AG09309 (cell line): ENCODE measurements at regions not wholly inside any gene's neighbourhood (a gene's known extent, or its start where the extent isn't known, plus 50 kb on each side); places are given as distances from the start of the nearest gene placed in this dataset.

Experiments
- DNase-seq: peaks from one replicate; pipeline ENCODE4 v3.0.0-alpha.2; 2010; ENCODE audit warnings: low read depth
- H3K4me3 ChIP-seq: 2 replicates; pipeline ENCODE4 v1.5.1; 2011; ENCODE audit warnings: mild to moderate bottlenecking, low read depth, low read length, moderate library complexity; ENCODE audit not compliant: control insufficient read depth
- CTCF ChIP-seq: IDR thresholded peaks from 2 replicates; pipeline ENCODE4 v1.5.1; 2011; ENCODE audit warnings: mild to moderate bottlenecking, low read depth, low read length, inconsistent platforms; ENCODE audit not compliant: insufficient read depth, control insufficient read depth; ENCODE audit errors: missing control alignments

GRCh38 chr1:207243442-207244408 is 77.8 kb upstream of the CD55 start:
- H3K4me3 ChIP-seq, result no peak overlapping the region
- DNase-seq, result no peak
- no peak for TF ChIP-seq CTCF

DNA sequence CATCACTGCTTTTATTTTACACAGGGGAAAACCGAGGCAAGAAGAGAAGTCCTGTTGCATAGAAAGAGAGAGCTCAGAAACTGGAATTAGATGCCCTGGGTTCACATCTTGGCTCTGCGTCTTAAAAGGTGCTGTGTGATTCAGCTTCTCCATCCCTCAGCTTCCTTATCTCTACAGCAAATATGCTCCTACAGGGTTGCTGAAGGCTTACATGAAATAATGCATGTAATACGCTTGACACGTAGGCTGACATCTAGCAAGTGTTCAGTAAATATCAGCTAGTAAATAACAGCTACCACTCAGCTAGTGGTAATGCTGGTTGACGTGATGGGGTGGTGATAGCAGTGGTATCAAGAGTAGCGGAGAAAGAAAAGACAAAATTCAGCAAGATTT is 77.1 kb upstream of the CD55 start:
- TF ChIP-seq CTCF, result no peak
- H3K4me3 ChIP-seq, result no peak overlapping the region
- no peak for DNase-seq

DNA sequence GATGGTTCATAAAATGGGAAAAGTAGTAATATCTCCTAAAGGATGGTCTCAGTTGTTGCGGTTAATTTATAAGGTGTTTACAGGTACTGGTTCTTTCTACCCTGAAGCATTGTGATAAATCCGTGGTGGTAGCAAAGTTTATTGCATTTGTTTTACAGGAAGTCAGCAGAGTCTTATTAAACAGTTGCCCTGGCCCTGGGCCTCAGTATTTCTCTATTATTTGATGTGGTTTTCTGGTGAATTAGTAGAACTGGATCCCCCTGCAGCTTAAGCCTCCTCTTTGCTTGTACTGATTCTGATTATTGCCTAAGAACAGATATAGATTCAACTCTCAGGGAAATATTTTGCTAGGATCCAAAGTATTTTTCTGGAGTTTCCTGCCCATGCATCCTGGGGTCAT is 76.4 kb upstream of the CD55 start:
- no peak overlapping the region for H3K4me3 ChIP-seq
- no peak for DNase-seq
- no peak for TF ChIP-seq CTCF

- TF ChIP-seq CTCF, result no peak
- no peak overlapping the region for H3K4me3 ChIP-seq
- no peak for DNase-seq
Measured at GRCh38 chr1:207248544-207249198, 72.8 kb upstream of the CD55 start.

GRCh38 chr1:207250431-207250830 is 71.0 kb upstream of the CD55 start:
- H3K4me3 ChIP-seq, result no peak overlapping the region
- no peak for DNase-seq
- TF ChIP-seq CTCF, result no peak

DNA sequence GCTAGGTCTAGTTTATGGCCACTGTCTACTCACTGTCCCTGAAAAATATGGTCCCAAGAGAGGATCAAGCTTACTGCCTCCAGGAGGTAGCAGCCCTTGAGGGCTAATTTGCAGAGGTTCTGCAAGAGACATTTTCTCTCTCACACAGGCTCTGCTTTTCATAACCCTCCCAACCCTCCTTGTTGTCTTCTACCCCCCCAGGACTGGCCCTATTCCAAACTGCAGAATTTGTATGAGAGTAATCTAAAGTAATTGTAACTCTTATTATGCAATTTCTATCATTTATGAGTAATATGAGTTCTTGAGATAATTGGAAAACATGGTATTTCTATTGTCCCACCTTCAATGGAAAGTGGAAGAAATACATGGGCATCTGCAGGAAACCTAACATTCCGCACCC is 70.4 kb upstream of the CD55 start:
- no peak overlapping the region for H3K4me3 ChIP-seq
- no peak for TF ChIP-seq CTCF
- no peak for DNase-seq
